Ascending aorta (tissue), 2 donors: ENCODE measurements at regions not wholly inside any gene's neighbourhood (a gene's known extent, or its start where the extent isn't known, plus 50 kb on each side); places are given as distances from the start of the nearest gene placed in this dataset.

Experiments
- DNase-seq, 2 donors: peaks; one replicate each; pipeline ENCODE4 v3.0.0-alpha.2; 2019; ENCODE audit warnings: low spot score in 2 of 2
- H3K27ac ChIP-seq, 2 donors: fragments of 200-600 bp; sonication (generic); one replicate each; pipeline ENCODE4 v1.5.1; 2016 to 2017; ENCODE audit warnings: mild to moderate bottlenecking in 1 of 2
- H3K27me3 ChIP-seq: fragments of 200-600 bp; sonication (generic); one replicate; pipeline ENCODE4 v1.5.1; 2017
- H3K36me3 ChIP-seq, 2 donors: fragments of 200-600 bp; sonication (generic); one replicate each; pipeline ENCODE4 v1.5.1; 2016
- H3K4me1 ChIP-seq, 2 donors: fragments of 200-600 bp; sonication (generic); one replicate each; pipeline ENCODE4 v1.5.1; 2016 to 2017; ENCODE audit warnings: mild to moderate bottlenecking in 1 of 2
- H3K4me3 ChIP-seq, 2 donors: fragments of 200-600 bp; sonication (generic); one replicate each; pipeline ENCODE4 v1.5.1; 2016 to 2017; ENCODE audit warnings: mild to moderate bottlenecking in 1 of 2
- H3K9me3 ChIP-seq, 2 donors: fragments of 200-600 bp; sonication (generic); one replicate each; pipeline ENCODE4 v1.5.1; 2016
- intact Hi-C: fragments of 100-400 bp; cut with DNase I; formaldehyde crosslinking; loops from one replicate; pipeline ENCODE4 v1.15.1; 2023
- TF ChIP-seq, protein P1 (sequence below), 3 experiments: fragments of 200-600 bp in 2 of 3; fragments of 450-650 bp in 1 of 3; sonication (generic) in 2 of 3; IDR thresholded peaks; one replicate each; pipeline ENCODE4 v1.5.1; 2016 to 2019; ENCODE audit warnings: antibody characterized with exemption in 3 of 3, mild to moderate bottlenecking in 1 of 3, moderate library complexity in 1 of 3

DNA sequence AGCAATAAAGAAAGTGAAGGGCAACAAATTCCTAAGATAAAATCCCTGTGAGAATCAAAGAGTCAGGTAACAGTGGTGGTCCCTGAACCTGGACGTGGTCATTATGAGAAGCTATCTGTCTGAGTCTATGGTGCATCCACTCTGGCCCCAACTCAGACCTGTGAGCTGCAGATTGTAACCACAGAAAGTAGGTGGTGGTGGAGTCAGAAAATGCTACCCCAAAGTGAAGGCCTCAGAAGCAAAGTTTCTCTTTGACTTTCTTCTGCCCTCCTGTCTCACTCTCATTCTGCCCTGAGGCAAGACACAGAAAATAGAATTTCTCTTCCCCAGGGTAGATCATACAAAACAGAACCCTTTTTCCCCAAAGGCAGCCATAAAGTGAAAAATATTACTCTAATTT is 84.1 kb upstream of the NEIL3 start:
- TF ChIP-seq, protein P1, sequence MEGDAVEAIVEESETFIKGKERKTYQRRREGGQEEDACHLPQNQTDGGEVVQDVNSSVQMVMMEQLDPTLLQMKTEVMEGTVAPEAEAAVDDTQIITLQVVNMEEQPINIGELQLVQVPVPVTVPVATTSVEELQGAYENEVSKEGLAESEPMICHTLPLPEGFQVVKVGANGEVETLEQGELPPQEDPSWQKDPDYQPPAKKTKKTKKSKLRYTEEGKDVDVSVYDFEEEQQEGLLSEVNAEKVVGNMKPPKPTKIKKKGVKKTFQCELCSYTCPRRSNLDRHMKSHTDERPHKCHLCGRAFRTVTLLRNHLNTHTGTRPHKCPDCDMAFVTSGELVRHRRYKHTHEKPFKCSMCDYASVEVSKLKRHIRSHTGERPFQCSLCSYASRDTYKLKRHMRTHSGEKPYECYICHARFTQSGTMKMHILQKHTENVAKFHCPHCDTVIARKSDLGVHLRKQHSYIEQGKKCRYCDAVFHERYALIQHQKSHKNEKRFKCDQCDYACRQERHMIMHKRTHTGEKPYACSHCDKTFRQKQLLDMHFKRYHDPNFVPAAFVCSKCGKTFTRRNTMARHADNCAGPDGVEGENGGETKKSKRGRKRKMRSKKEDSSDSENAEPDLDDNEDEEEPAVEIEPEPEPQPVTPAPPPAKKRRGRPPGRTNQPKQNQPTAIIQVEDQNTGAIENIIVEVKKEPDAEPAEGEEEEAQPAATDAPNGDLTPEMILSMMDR (IDR thresholded peaks at IDR 0.05) = no peak
- no peak for DNase-seq
- Histone ChIP-seq H3K9me3 (no peaks in the 10 kb centered on the region), H3K4me1 (no peaks in the 10 kb centered on the region), H3K4me3 (no peak overlapping the region), H3K27me3 (no peaks in the 10 kb centered on the region), H3K36me3 (no peaks in the 10 kb centered on the region), H3K27ac (no peak overlapping the region)
- intact Hi-C loops = no loop called here

DNA sequence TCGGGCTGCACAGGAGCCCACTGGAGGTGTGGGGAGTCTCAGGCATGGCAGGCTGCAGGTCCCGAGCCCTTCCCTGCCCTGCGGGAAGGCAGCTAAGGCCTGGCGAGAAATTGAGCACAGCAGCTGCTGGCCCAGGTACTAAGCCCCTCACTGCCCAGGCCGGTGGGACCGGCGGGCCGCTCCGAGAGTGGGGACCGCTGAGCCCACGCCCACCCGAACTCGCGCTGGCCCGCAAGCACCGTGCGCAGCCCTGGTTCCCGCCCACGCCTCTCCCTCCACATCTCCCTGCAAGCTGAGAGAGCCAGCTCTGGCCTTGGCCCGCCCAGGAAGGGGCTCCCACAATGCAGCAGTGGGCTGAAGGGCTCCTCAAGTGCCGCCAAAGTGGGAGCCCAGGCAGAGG is 82.0 kb upstream of the NEIL3 start:
- Histone ChIP-seq H3K36me3 (no peaks in the 10 kb centered on the region), H3K4me3 (no peak overlapping the region), H3K27ac (no peak overlapping the region), H3K4me1 (no peaks in the 10 kb centered on the region), H3K9me3 (no peaks in the 10 kb centered on the region), H3K27me3 (no peaks in the 10 kb centered on the region)
- TF ChIP-seq, protein P1 (IDR thresholded peaks at IDR 0.05) = no peak
- intact Hi-C loops = no loop called here
- DNase-seq = no peak

DNA sequence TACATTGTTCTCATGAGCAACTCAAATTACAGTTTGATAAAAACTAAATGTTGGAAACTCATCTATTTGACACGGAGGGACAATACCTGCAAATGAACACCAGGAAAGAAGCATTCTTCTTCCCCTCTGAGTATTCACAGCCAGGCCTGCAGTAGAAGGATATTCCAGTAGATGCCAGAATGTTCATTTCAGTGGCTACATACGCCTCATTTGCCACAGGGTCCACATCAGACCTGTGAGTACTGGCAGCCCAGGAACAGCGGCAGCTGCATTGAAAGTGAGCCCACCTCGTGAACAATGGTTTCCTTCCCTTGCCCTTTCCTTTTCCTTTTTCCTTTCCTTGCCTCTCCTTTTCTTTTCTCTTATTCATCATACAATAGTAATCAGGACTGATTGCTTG is 81.1 kb upstream of the NEIL3 start:
- TF ChIP-seq, protein P1 (IDR thresholded peaks at IDR 0.05) = no peak
- no peaks in the 10 kb centered on the region for H3K36me3 ChIP-seq
- H3K9me3 ChIP-seq = no peaks in the 10 kb centered on the region
- H3K4me3 ChIP-seq = peak overlapping the region in 1 of 2 donors; percentile 40
- no peak for DNase-seq
- intact Hi-C loops = no loop called here
- H3K27ac ChIP-seq = no peak overlapping the region
- H3K27me3 ChIP-seq = no peaks in the 10 kb centered on the region
- no peaks in the 10 kb centered on the region for H3K4me1 ChIP-seq

DNA sequence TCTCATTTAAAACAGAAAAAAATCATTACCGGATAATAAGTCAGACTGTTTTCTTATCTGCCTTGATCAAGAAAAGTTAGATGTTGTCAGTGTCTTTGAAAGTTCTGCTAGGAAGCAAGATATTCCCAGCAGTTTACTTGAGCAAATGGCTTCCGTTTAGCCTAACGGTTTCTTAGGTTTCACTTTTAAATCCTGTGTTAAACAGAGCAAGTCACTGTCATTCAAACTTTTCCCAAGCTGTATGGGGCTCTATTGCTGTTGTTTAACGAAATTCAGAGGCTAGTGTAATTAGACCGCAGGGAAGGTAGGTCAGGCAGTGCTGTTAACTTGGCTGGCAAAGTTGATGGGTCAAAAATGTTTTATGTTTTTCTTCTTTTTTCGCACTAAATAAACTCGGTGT is 80.3 kb upstream of the NEIL3 start:
- Histone ChIP-seq H3K9me3 (no peaks in the 10 kb centered on the region), H3K27me3 (no peaks in the 10 kb centered on the region), H3K4me1 (no peaks in the 10 kb centered on the region), H3K4me3 (peak overlapping the region; percentile 29 to 40), H3K36me3 (no peaks in the 10 kb centered on the region), H3K27ac (no peak overlapping the region)
- TF ChIP-seq, protein P1 (IDR thresholded peaks at IDR 0.05) = no peak
- intact Hi-C loops = no loop called here
- DNase-seq = no peak

DNA sequence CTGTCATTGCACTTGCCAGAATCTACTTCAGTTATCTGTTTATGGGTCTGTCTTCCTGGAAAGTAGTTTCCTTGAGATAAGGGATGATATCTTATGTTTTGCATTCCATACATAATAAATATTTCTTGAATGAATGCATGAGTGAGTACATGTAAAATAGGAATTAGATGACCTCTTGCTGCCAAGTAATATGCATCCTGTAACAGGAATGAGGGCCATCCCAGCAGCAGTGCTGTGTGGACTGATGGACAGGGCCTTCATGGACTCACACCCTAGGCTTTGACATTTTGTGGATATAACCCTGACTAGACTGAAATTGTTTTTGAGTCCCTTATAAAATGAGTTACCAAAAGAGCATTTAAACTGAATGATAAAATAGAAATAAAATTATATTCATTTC is 77.2 kb upstream of the NEIL3 start:
- TF ChIP-seq, protein P1 (IDR thresholded peaks at IDR 0.05) = no peak
- H3K27ac ChIP-seq = no peak overlapping the region
- H3K4me3 ChIP-seq = no peak overlapping the region
- no peaks in the 10 kb centered on the region for H3K9me3 ChIP-seq
- H3K36me3 ChIP-seq = no peaks in the 10 kb centered on the region
- no peak for DNase-seq
- intact Hi-C loops = no loop called here
- H3K27me3 ChIP-seq = no peaks in the 10 kb centered on the region
- H3K4me1 ChIP-seq = no peaks in the 10 kb centered on the region

DNA sequence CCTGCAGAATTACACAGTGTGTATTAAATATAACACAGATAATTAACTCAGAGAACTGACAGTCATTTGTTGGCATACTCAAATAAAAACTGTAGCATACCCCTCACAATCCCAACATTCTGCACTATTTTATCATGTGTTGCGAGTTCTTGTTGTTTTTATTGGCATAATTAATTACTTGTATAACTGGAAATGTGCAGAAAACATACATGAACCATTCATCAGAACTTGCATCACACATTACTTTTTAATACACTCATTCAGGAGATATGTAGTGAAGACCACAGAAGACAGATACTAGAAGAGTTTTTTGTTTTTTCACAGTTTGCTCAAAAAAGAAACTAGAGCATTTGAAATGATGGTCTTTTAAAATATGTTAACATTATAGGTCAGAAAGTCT is 74.6 kb upstream of the NEIL3 start:
- TF ChIP-seq, protein P1 (IDR thresholded peaks at IDR 0.05) = no peak
- DNase-seq = no peak
- H3K9me3 ChIP-seq = no peaks in the 10 kb centered on the region
- no peak overlapping the region for H3K4me3 ChIP-seq
- H3K27me3 ChIP-seq = no peaks in the 10 kb centered on the region
- intact Hi-C loops = no loop called here
- no peaks in the 10 kb centered on the region for H3K4me1 ChIP-seq
- no peak overlapping the region for H3K27ac ChIP-seq
- no peaks in the 10 kb centered on the region for H3K36me3 ChIP-seq
